GM10266 (cell line): ENCODE measurements at regions not wholly inside any gene's neighbourhood (a gene's known extent, or its start where the extent isn't known, plus 50 kb on each side); places are given as distances from the start of the nearest gene placed in this dataset.

Source experiments
- DNase-seq: peaks from one replicate; pipeline ENCODE4 v3.0.0; 2012; ENCODE audit errors: extremely low spot score
- TF ChIP-seq, protein P1 (sequence below): IDR thresholded peaks from 2 replicates; pipeline ENCODE4 v1.5.1; 2012; ENCODE audit warnings: mild to moderate bottlenecking, low read depth; ENCODE audit not compliant: control insufficient read depth, insufficient read depth; ENCODE audit errors: missing control alignments

DNA sequence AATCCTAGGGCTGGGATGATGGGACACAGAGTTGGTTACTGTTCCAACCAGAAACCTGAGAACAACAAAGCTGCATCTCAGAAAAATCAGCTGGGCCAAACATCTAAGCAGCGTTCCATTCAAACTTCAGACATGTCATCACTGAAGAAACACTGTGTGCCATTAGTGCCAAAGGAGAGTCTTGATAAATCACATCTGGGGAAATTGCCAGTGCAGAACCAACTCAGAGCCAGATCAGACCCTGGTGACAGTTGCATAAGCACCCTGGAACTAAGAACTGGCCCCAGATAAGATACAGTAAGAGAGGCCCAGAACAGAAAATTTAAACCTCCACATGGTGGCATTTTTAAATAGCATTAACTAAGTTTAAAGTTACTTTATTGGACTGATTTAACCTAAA, 482.8 kb downstream of the PRKD1 start:
- TF ChIP-seq, protein P1, sequence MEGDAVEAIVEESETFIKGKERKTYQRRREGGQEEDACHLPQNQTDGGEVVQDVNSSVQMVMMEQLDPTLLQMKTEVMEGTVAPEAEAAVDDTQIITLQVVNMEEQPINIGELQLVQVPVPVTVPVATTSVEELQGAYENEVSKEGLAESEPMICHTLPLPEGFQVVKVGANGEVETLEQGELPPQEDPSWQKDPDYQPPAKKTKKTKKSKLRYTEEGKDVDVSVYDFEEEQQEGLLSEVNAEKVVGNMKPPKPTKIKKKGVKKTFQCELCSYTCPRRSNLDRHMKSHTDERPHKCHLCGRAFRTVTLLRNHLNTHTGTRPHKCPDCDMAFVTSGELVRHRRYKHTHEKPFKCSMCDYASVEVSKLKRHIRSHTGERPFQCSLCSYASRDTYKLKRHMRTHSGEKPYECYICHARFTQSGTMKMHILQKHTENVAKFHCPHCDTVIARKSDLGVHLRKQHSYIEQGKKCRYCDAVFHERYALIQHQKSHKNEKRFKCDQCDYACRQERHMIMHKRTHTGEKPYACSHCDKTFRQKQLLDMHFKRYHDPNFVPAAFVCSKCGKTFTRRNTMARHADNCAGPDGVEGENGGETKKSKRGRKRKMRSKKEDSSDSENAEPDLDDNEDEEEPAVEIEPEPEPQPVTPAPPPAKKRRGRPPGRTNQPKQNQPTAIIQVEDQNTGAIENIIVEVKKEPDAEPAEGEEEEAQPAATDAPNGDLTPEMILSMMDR = no peak
- DNase-seq = no peak

DNA sequence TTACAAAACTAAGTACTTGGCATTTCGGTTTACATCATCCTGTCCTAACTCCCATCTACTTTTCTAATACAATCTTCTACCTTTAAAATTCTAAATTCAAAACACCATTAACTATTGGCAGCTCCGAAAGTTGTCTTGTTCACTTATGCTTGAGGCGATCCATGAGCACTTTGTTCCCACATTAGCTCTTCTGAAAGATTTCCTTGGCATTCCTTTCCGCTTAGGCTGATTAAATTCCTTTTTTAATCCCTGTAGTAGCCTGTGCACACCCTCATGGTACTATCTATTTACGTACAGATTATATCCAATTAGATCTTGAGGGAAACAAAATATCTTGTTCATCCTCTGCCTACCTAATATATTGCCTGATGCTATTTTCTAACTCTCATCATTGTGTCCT, 480.7 kb downstream of the PRKD1 start:
- TF ChIP-seq, protein P1 = no peak

DNA sequence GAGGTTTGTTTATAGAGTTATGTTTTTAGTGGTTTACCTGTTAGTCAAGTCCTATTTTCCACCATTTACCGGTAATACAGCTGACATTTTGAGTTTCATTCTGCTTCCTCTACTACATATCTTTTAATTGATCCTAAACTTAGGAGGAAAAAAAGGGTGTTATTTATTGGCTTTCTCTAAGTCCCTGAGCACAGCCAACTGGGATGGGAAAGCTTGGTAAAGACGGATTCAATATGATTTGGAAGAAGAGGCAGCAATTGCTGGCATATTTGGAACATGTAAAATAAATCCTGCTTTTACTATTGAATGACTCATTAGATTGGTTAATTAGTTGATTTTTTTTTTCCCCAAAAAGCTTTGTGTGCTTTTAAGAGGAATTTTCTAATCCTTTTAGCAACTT, 475.7 kb downstream of the PRKD1 start:
- TF ChIP-seq, protein P1 = no peak
- DNase-seq = no peak

More for the DNA sequence above, 480.7 kb downstream of the PRKD1 start:
- DNase-seq = no peak

DNA sequence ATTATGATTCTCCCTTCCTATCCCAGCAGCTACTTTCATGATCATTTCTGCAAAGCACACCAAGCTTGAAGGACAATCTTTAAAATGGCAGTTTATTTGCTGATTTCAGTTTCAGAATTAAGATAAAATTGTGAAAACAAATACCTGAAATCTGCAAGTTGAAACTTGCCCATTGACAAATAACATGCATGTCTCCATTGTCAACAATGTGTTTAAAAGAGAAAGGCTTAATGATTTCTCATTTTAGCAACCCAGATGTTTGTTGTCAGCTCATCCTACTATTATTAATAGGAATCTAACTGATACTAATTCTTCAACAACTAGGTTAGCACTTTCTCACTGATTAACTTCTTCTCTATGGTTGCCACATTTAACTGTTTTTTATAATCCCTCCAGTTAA, 474.6 kb downstream of the PRKD1 start:
- no peak for DNase-seq
- TF ChIP-seq, protein P1 = no peak

DNA sequence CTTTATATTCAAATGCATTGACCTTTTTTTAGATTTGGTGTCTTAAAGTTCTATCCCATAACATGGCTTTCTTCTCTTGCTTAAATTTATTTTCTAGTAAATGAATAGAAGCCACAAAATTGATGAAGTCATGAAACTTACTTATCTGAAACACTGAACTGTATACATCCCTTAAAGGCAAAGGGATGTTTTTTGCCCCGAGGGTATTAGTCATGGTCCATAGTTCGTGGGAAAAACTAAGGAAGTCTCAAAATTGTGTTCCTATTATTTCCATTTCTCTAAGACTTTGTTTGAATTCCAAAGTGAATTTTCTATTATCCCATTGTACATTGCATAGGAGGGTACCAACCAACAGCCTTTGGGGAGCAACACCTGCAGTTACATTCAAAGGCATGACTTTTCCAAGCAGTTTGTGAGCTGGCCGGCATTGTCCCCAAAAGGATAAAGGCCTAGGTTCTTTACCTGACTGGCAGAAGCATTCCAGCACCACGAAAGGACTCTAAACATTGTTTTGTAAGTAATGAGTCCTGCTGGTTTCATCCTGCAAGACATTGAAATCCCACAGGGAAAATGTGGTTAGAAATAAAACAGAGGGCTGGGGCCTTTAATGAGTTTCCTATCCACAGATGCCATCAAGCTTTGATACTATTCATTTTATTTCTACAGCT, 473.5 kb downstream of the PRKD1 start:
- DNase-seq = no peak
- TF ChIP-seq, protein P1 = no peak

DNA sequence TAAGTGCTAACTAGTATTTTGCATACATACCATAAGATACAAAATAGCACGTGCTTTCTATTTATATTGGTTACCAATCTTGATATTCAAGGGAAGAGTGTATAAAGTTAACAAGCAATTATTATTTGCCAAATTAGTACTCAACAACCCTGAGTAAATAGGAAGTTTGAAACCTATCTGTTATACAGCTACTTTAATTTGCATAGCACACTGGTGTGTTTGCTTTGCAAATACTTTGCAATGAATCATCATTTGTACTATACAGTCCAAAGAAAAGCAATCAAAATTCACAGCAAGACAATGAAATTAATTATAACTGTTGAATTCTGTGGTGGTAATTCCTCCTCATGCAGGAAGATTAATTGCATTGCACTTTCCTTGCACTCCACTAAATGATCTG, 469.1 kb downstream of the PRKD1 start:
- DNase-seq = no peak
- TF ChIP-seq, protein P1 = no peak

DNA sequence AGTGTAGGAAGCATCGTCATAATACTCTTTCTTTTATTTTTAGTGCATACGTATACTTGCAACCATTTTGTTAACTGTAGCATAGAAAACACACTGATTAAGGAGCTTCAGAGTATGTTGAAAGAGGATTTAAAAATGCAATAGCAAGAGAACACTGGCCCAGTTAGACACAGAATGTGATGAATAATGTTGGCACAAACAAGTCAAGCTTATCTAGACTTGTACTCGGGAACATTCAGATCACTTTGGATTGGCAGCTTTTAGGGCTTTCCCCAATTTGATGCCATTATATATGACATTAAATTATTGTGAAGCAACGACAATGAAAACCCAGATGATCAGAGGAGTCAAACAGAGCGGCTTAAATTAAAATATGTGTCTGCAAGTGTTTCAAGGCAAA, 468.1 kb downstream of the PRKD1 start:
- TF ChIP-seq, protein P1 = no peak
- DNase-seq = no peak
